ENCODE measurements at regions not wholly inside any gene's neighbourhood (a gene's known extent, or its start where the extent isn't known, plus 50 kb on each side); places are given as distances from the start of the nearest gene placed in this dataset.

GRCh38 chr19:27776524-27776923 is 1436.4 kb downstream of the UQCRFS1 start:
- H3K27ac ChIP-seq (ENCODE audit: low read length): no peak overlapping the region
- H3K27me3 ChIP-seq (ENCODE audit: control insufficient read depth, insufficient read depth, low read length): peaks cover 4% of the 10 kb centered on the region; the same call in 1 of the 2 replicates
- no peaks in the 10 kb centered on the region for H3K4me1 ChIP-seq (ENCODE audit: control insufficient read depth, insufficient read depth, low read length)
- no peaks in the 10 kb centered on the region for H3K36me3 ChIP-seq (ENCODE audit: control insufficient read depth, insufficient read depth, low read length)
- H3K4me3 ChIP-seq (ENCODE audit: low read length): no peak overlapping the region
- no peak for DNase-seq (ENCODE audit: low read depth, low spot score)
- 0 out of 2 replicates have a peak, but pooled peaks cover 2% of the 10 kb centered on the region for H3K9me3 ChIP-seq (ENCODE audit: control insufficient read depth, insufficient read depth, low read length)
- no CpG with 5 or more reads among the region's 3 CpGs for WGBS (ENCODE audit: insufficient coverage, insufficient read length)

GRCh38 chr19:27776020-27776419 is 1436.9 kb downstream of the UQCRFS1 start:
- Histone ChIP-seq H3K9me3 (ENCODE audit: control insufficient read depth, insufficient read depth, low read length) (0 out of 2 replicates have a peak, but pooled peaks cover 2% of the 10 kb centered on the region), H3K27ac (ENCODE audit: low read length) (no peak overlapping the region), H3K4me3 (ENCODE audit: low read length) (no peak overlapping the region), H3K4me1 (ENCODE audit: control insufficient read depth, insufficient read depth, low read length) (no peaks in the 10 kb centered on the region), H3K27me3 (ENCODE audit: control insufficient read depth, insufficient read depth, low read length) (peaks cover 4% of the 10 kb centered on the region; the same call in 1 of the 2 replicates), H3K36me3 (ENCODE audit: control insufficient read depth, insufficient read depth, low read length) (no peaks in the 10 kb centered on the region)
- no peak for DNase-seq (ENCODE audit: low read depth, low spot score)
- WGBS (ENCODE audit: insufficient coverage, insufficient read length): no CpG with 5 or more reads among the region's 8 CpGs

DNA sequence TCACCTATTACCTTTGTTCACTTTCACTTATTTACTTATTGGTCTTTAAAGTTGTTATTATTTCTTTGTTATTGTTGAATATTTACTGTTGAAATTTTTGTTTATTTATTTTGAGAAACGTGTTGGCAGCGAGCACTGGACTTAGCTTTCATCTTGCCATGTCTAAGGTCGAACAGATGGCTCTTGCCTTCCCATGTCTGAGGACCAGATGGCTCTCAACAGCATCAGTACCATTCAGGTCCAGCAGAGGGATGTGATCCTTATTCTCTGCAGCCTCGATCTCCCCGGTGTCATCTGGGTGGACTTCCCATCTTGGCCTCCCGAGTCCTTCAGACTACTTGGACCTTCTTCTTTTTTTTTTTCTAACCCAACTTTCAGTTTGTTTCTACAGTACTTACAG is 1437.6 kb downstream of the UQCRFS1 start:
- peaks cover 4% of the 10 kb centered on the region; the same call in 1 of the 2 replicates for H3K27me3 ChIP-seq (ENCODE audit: control insufficient read depth, insufficient read depth, low read length)
- no peaks in the 10 kb centered on the region for H3K36me3 ChIP-seq (ENCODE audit: control insufficient read depth, insufficient read depth, low read length)
- no peak for DNase-seq (ENCODE audit: low read depth, low spot score)
- no peaks in the 10 kb centered on the region for H3K4me1 ChIP-seq (ENCODE audit: control insufficient read depth, insufficient read depth, low read length)
- H3K9me3 ChIP-seq (ENCODE audit: control insufficient read depth, insufficient read depth, low read length): 0 out of 2 replicates have a peak, but pooled peaks cover 2% of the 10 kb centered on the region
- no CpG with 5 or more reads among the region's 6 CpGs for WGBS (ENCODE audit: insufficient coverage, insufficient read length)
- no peak overlapping the region for H3K27ac ChIP-seq (ENCODE audit: low read length)
- no peak overlapping the region for H3K4me3 ChIP-seq (ENCODE audit: low read length)

GRCh38 chr19:27774827-27775226 is 1438.1 kb downstream of the UQCRFS1 start:
- H3K36me3 ChIP-seq (ENCODE audit: control insufficient read depth, insufficient read depth, low read length): no peaks in the 10 kb centered on the region
- WGBS (ENCODE audit: insufficient coverage, insufficient read length): no CpG with 5 or more reads among the region's 7 CpGs
- H3K4me3 ChIP-seq (ENCODE audit: low read length): no peak overlapping the region
- no peak overlapping the region for H3K27ac ChIP-seq (ENCODE audit: low read length)
- H3K27me3 ChIP-seq (ENCODE audit: control insufficient read depth, insufficient read depth, low read length): peaks cover 4% of the 10 kb centered on the region; the same call in 1 of the 2 replicates
- 0 out of 2 replicates have a peak, but pooled peaks cover 2% of the 10 kb centered on the region for H3K9me3 ChIP-seq (ENCODE audit: control insufficient read depth, insufficient read depth, low read length)
- H3K4me1 ChIP-seq (ENCODE audit: control insufficient read depth, insufficient read depth, low read length): no peaks in the 10 kb centered on the region
- DNase-seq (ENCODE audit: low read depth, low spot score): no peak

DNA sequence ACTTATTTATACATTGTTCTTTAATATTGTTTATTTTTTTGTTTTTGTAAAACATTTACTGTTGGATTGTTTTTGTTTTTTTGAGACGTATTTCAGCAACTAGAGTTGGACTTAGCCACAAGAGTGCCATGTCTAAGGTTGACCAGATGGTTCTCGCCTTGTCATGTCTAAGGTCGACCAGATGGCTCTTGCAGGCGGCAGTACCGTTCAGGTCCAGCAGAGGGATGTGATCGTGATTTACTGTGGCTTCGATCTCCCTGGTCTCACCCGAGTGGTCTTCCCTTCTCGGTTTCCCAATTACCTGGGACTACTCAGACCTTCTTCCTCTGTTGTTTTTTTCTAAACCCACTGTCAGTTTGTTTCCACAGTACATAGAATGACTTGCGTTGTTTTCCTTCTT is 1438.6 kb downstream of the UQCRFS1 start:
- no peak for DNase-seq (ENCODE audit: low read depth, low spot score)
- Histone ChIP-seq H3K4me3 (ENCODE audit: low read length) (no peak overlapping the region), H3K4me1 (ENCODE audit: control insufficient read depth, insufficient read depth, low read length) (no peaks in the 10 kb centered on the region), H3K27me3 (ENCODE audit: control insufficient read depth, insufficient read depth, low read length) (peaks cover 4% of the 10 kb centered on the region; the same call in 1 of the 2 replicates), H3K36me3 (ENCODE audit: control insufficient read depth, insufficient read depth, low read length) (no peaks in the 10 kb centered on the region), H3K9me3 (ENCODE audit: control insufficient read depth, insufficient read depth, low read length) (0 out of 2 replicates have a peak, but pooled peaks cover 2% of the 10 kb centered on the region), H3K27ac (ENCODE audit: low read length) (no peak overlapping the region)
- WGBS (ENCODE audit: insufficient coverage, insufficient read length): no CpG with 5 or more reads among the region's 10 CpGs

DNA sequence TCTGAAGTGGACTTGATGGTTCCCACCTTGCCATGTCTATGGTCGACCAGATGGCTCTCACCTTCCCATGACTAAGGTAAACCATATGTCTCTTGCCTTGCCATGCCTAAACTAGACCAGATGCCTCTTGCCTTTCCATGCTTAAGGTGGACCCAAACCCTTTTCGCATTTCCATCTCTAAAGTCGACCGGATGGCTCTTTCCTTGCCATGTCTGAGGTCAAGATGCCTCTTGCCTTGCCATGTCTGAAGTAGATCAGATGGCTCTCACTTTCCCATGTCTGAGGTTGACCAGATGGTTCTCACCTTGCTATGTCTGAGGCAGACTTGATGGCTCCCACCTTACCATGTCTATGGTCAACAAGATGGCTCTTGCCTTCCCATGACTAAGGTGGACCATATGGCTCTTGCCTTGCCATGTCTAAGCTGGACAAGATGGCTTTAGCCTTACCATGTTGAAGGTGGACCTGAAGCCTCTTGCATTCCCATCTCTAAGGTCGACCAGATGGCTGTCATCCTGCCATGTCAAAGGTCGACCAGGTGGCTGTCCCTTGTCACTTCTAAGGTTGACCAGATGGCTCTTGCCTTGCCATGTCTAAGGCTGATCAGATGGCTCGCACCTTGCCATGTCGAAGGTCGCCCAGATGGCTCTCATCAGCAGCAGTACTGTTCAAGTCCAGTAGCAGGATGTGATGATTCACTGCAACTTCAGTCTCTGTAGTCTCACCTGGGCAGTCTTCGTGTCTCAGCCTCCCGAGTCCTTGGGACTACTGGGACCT is 1439.4 kb downstream of the UQCRFS1 start:
- Histone ChIP-seq H3K4me3 (ENCODE audit: low read length) (no peak overlapping the region), H3K9me3 (ENCODE audit: control insufficient read depth, insufficient read depth, low read length) (0 out of 2 replicates have a peak, but pooled peaks cover 2% of the 10 kb centered on the region), H3K27ac (ENCODE audit: low read length) (no peak overlapping the region), H3K36me3 (ENCODE audit: control insufficient read depth, insufficient read depth, low read length) (no peaks in the 10 kb centered on the region), H3K4me1 (ENCODE audit: control insufficient read depth, insufficient read depth, low read length) (no peaks in the 10 kb centered on the region), H3K27me3 (ENCODE audit: control insufficient read depth, insufficient read depth, low read length) (peaks cover 4% of the 10 kb centered on the region; the same call in 1 of the 2 replicates)
- no peak for DNase-seq (ENCODE audit: low read depth, low spot score)
- no CpG with 5 or more reads among the region's 11 CpGs for WGBS (ENCODE audit: insufficient coverage, insufficient read length)

- Histone ChIP-seq H3K4me1 (ENCODE audit: control insufficient read depth, insufficient read depth, low read length) (no peaks in the 10 kb centered on the region), H3K27me3 (ENCODE audit: control insufficient read depth, insufficient read depth, low read length) (peaks cover 12% of the 10 kb centered on the region; the same call in 1 of the 2 replicates), H3K36me3 (ENCODE audit: control insufficient read depth, insufficient read depth, low read length) (no peaks in the 10 kb centered on the region), H3K27ac (ENCODE audit: low read length) (no peak overlapping the region), H3K4me3 (ENCODE audit: low read length) (no peak overlapping the region), H3K9me3 (ENCODE audit: control insufficient read depth, insufficient read depth, low read length) (0 out of 2 replicates have a peak, but pooled peaks cover 2% of the 10 kb centered on the region)
- no CpG with 5 or more reads among the region's 6 CpGs for WGBS (ENCODE audit: insufficient coverage, insufficient read length)
- DNase-seq (ENCODE audit: low read depth, low spot score): no peak
These were observed 1440.9 kb downstream of the UQCRFS1 start for GRCh38 chr19:27772059-27772458.

GRCh38 chr19:27770095-27770494 is 1442.9 kb downstream of the UQCRFS1 start:
- DNase-seq (ENCODE audit: low read depth, low spot score): no peak
- no peaks in the 10 kb centered on the region for H3K4me1 ChIP-seq (ENCODE audit: control insufficient read depth, insufficient read depth, low read length)
- no peak overlapping the region for H3K4me3 ChIP-seq (ENCODE audit: low read length)
- H3K27me3 ChIP-seq (ENCODE audit: control insufficient read depth, insufficient read depth, low read length): peaks cover 21% of the 10 kb centered on the region; the same call in 1 of the 2 replicates
- H3K9me3 ChIP-seq (ENCODE audit: control insufficient read depth, insufficient read depth, low read length): 0 out of 2 replicates have a peak, but pooled peaks cover 2% of the 10 kb centered on the region
- H3K27ac ChIP-seq (ENCODE audit: low read length): no peak overlapping the region
- WGBS (ENCODE audit: insufficient coverage, insufficient read length): no CpG with 5 or more reads among the region's 5 CpGs
- H3K36me3 ChIP-seq (ENCODE audit: control insufficient read depth, insufficient read depth, low read length): no peaks in the 10 kb centered on the region

- no peak for DNase-seq (ENCODE audit: low read depth, low spot score)
- H3K36me3 ChIP-seq (ENCODE audit: control insufficient read depth, insufficient read depth, low read length): no peaks in the 10 kb centered on the region
- no peaks in the 10 kb centered on the region for H3K9me3 ChIP-seq (ENCODE audit: control insufficient read depth, insufficient read depth, low read length)
- H3K4me1 ChIP-seq (ENCODE audit: control insufficient read depth, insufficient read depth, low read length): no peaks in the 10 kb centered on the region
- no CpG with 5 or more reads among the region's 8 CpGs for whole genome bisulfite sequencing (ENCODE audit: insufficient coverage, insufficient read length)
- peaks cover 28% of the 10 kb centered on the region; the same call in 1 of the 2 replicates for H3K27me3 ChIP-seq (ENCODE audit: control insufficient read depth, insufficient read depth, low read length)
- H3K27ac ChIP-seq (ENCODE audit: low read length): no peak overlapping the region
- H3K4me3 ChIP-seq (ENCODE audit: low read length): no peak overlapping the region
These were observed 1445.7 kb downstream of the UQCRFS1 start for GRCh38 chr19:27767234-27767633.

- no peak for DNase-seq (ENCODE audit: low read depth, low spot score)
- WGBS (ENCODE audit: insufficient coverage, insufficient read length): no CpG with 5 or more reads among the region's 12 CpGs
- Histone ChIP-seq H3K9me3 (ENCODE audit: control insufficient read depth, insufficient read depth, low read length) (no peaks in the 10 kb centered on the region), H3K4me1 (ENCODE audit: control insufficient read depth, insufficient read depth, low read length) (no peaks in the 10 kb centered on the region), H3K27me3 (ENCODE audit: control insufficient read depth, insufficient read depth, low read length) (peaks cover 27% of the 10 kb centered on the region; the same call in 1 of the 2 replicates), H3K27ac (ENCODE audit: low read length) (no peak overlapping the region), H3K4me3 (ENCODE audit: low read length) (no peak overlapping the region), H3K36me3 (ENCODE audit: control insufficient read depth, insufficient read depth, low read length) (no peaks in the 10 kb centered on the region)
These were observed 1446.8 kb downstream of the UQCRFS1 start for GRCh38 chr19:27765912-27766725.

All from iPS DF 6.9 (cell line).